ENCODE measurements at regions not wholly inside any gene's neighbourhood (a gene's known extent, or its start where the extent isn't known, plus 50 kb on each side); places are given as distances from the start of the nearest gene placed in this dataset.

DNA sequence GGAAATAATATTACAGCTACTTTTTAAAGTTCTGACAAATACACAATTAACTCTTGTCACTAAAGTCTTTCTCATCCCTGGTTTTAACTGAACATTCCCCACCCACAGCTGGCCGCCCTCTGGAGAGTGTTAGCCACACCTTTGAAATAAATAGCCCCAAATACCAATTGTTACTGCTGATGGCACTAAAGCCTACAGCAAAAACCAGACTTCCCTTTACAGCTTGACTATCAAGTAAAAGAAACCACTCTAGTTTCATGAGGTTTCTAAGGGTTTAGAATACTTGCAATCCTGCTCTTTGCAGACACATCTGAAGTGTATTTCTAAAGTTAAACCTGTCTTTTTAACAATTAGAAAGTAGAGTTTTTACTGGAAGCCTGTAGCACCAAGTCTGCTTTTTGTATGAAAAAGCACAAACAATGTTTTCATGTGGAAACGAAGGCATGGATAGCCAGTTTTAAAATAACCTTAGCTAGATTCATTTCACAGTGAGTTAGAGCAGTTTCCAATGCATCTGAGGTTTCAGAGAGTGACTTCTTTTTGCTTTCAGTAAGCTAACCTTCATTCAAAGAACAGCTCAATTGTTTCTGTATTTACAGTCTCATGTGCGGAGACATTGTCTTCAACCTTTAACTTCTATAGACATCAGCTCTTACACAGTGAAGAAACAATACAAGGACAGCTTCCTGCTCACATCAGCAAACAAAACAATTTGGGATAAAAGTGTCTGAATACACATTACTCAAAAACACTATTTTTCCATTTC is 164.8 kb upstream of the VEGFC start:
- H3K27me3 ChIP-seq, result no peaks in the 10 kb centered on the region
- peaks cover 5 to 14% (median 14%) of the 10 kb centered on the region in 4 donors for H3K9me3 ChIP-seq
- no peak overlapping the region for H3K27ac ChIP-seq
- H3K4me3 ChIP-seq, result no peak overlapping the region
- H3K36me3 ChIP-seq, result no peaks in the 10 kb centered on the region
- 53 to 71% (median 59%) methylated on average over 3 of the region's 3 CpGs for WGBS, 5 donors
- H3K4me1 ChIP-seq, result no peaks in the 10 kb centered on the region
- TF ChIP-seq, protein P1, sequence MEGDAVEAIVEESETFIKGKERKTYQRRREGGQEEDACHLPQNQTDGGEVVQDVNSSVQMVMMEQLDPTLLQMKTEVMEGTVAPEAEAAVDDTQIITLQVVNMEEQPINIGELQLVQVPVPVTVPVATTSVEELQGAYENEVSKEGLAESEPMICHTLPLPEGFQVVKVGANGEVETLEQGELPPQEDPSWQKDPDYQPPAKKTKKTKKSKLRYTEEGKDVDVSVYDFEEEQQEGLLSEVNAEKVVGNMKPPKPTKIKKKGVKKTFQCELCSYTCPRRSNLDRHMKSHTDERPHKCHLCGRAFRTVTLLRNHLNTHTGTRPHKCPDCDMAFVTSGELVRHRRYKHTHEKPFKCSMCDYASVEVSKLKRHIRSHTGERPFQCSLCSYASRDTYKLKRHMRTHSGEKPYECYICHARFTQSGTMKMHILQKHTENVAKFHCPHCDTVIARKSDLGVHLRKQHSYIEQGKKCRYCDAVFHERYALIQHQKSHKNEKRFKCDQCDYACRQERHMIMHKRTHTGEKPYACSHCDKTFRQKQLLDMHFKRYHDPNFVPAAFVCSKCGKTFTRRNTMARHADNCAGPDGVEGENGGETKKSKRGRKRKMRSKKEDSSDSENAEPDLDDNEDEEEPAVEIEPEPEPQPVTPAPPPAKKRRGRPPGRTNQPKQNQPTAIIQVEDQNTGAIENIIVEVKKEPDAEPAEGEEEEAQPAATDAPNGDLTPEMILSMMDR (IDR thresholded peaks at IDR 0.05), result no peak
- no peak for TF ChIP-seq POLR2AphosphoS5 (IDR thresholded peaks at IDR 0.05)
- TF ChIP-seq POLR2A (IDR thresholded peaks at IDR 0.05), result no peak
- intact Hi-C loops (cut with DNase I; ENCODE audit: low total_unique reads), result no loop called here
- DNase-seq, result no peak

DNA sequence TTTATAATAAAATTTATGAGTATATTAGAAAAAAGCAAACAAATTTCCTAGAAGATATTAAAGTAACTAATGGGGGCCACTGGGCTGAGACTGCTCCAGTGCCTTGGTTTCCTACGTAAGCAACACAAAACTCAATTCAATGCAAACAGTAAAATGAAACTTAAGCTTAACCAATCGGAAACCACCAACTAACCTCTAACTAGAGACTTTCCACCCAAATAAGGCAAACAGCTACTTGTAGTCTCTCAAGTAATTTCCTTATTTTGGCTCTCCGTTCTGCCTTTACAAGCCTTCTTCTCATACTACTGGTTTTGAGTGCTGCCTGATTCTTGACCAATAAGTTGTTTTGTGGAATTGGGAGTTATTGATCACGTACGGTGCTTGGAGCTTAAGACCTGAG is 167.3 kb upstream of the VEGFC start:
- 85 to 89% (median 88%) methylated on average over 5 of the region's 5 CpGs for WGBS, 5 donors
- intact Hi-C loops (cut with DNase I; ENCODE audit: low total_unique reads), result no loop called here

DNA sequence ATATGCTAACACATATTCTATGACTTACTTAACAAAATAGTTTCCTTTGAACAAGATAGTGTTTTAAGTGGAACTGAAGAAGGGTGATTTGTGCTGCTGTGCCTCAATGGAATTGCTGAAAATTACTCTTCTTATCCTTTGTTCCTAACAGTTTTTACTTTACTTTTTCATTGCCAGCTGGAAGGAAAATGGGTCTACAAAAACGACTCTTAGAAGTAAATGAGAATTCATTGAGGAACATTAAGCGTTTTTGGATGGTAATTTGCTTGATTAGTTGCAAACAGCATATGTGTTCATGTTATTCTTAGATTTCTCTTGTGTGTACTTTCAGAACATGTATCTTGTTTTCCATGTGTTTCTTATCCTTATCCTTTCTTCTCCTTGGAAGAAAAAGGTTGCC is 170.4 kb upstream of the VEGFC start:
- Histone ChIP-seq H3K36me3 (no peaks in the 10 kb centered on the region), H3K27me3 (no peaks in the 10 kb centered on the region), H3K27ac (no peak overlapping the region), H3K4me3 (no peak overlapping the region), H3K9me3 (no peaks in the 10 kb centered on the region), H3K4me1 (no peaks in the 10 kb centered on the region)
- WGBS, 5 donors, result 50 to 60% (median 55%) methylated on average over 2 of the region's 2 CpGs
- intact Hi-C loops (cut with DNase I; ENCODE audit: low total_unique reads), result no loop called here
- peak in 1 of 2 donors; percentile 34 for DNase-seq
- TF ChIP-seq, protein P1 (IDR thresholded peaks at IDR 0.05), result no peak
- TF ChIP-seq EP300 (IDR thresholded peaks at IDR 0.05), result no peak
- no peak for TF ChIP-seq POLR2A (IDR thresholded peaks at IDR 0.05)
- no peak for TF ChIP-seq POLR2AphosphoS5 (IDR thresholded peaks at IDR 0.05)

More for the DNA sequence above, 167.3 kb upstream of the VEGFC start:
- no peak for DNase-seq
- Histone ChIP-seq H3K36me3 (no peaks in the 10 kb centered on the region), H3K27ac (no peak overlapping the region), H3K4me1 (no peaks in the 10 kb centered on the region), H3K27me3 (no peaks in the 10 kb centered on the region), H3K9me3 (peaks cover 4 to 7% (median 7%) of the 10 kb centered on the region in 4 donors), H3K4me3 (no peak overlapping the region)
- TF ChIP-seq POLR2A (IDR thresholded peaks at IDR 0.05) (no peak), POLR2AphosphoS5 (IDR thresholded peaks at IDR 0.05) (no peak), EP300 (IDR thresholded peaks at IDR 0.05) (no peak)
- TF ChIP-seq, protein P1 (IDR thresholded peaks at IDR 0.05), result no peak

DNA sequence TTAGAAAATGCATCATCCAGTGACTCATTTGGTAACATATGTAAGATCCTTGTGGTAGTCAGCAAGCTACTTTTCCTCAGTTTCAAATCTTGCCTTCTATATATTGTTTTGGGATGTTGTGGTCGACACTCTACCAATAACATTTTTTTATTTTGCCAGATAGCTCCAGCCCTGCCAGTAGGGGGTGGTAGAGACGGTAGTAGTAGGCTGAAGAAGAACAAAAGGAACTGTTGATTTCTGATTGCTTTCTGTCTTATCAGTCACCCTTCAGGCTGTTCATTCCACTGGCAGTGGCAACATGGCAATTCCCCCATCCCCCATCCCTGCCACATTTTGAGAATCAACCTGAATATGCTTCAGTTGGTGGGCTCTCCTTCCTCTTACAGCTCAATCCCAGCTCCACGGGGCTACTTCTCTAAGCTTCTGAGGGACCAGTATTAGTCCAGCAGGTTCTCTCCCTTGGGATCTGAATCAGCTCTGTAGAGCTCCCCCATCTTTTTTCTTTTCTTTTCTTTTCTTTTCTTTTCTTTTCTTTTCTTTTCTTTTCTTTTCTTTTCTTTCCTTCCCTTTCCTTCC is 171.5 kb upstream of the VEGFC start:
- Histone ChIP-seq H3K36me3 (no peaks in the 10 kb centered on the region), H3K27ac (no peak overlapping the region), H3K4me3 (no peak overlapping the region), H3K27me3 (no peaks in the 10 kb centered on the region), H3K9me3 (no peaks in the 10 kb centered on the region), H3K4me1 (no peaks in the 10 kb centered on the region)
- 49 to 69% (median 58%) methylated on average over 3 of the region's 3 CpGs for WGBS, 5 donors
- intact Hi-C loops (cut with DNase I; ENCODE audit: low total_unique reads), result no loop called here
- DNase-seq, result no peak
- TF ChIP-seq, protein P1 (IDR thresholded peaks at IDR 0.05), result peak in 1 of 7 experiments; percentile 12
- no peak for TF ChIP-seq EP300 (IDR thresholded peaks at IDR 0.05)
